ENCODE measurements at regions not wholly inside any gene's neighbourhood (a gene's known extent, or its start where the extent isn't known, plus 50 kb on each side); places are given as distances from the start of the nearest gene placed in this dataset.

DNA sequence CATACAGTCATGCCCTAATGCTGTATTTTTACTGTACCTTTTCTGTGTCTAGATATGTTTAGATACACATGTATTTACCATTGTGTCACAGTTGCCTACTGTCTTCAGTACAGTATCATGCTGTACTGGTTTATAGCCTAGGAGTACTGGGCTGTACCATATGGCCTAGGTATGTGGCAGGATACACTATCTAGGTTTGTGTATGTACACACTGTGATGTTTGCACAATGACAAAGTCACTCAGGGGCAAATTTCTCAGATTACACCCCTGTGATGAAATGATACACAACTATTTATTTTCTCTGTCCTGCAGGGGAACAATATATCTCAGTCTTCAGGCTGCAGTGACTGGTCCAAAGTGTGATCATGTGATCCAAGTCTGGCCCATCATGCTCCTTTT lies 1076.1 kb downstream of the VRK1 start:
- no peak for DNase-seq (ENCODE audit: low spot score)

DNA sequence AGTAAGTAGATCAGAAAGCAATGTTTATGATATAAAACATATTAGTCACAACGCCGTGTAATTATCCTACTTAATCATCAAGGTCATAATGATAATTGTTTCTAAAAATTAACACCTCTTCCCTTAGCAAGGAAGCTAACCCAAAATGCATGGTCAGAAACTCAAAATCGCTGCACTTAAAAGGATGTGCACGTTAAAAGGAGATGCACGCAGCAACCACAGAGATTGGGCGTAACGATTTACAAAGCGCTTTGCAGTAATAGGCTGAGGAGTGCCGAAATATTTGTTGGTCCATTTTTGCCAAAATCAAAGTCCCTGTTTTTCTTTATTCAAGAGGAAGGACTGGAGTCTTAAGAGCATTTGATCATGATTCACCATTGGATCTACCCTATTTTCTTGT lies 1077.2 kb downstream of the VRK1 start:
- DNase-seq (ENCODE audit: low spot score) = no peak

DNA sequence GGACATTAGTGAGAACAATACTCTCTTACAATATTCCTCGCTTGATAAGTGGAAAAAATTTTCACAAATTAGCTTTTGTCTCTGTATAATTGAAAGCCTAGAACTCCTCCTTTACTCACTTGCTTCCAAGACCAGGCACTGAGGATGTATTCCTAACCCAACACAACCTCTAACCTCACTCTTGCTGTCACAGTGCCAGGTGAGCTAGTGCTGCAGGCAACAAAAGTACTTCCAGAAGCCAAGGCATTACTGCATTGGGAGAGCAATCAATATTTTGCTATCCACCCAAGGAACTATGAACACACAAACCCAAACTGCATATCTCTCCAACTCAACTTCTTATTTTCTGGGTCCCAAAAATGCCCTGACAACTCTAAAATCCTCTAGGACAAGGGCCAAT lies 1081.0 kb downstream of the VRK1 start:
- no peak for DNase-seq (ENCODE audit: low spot score)

DNA sequence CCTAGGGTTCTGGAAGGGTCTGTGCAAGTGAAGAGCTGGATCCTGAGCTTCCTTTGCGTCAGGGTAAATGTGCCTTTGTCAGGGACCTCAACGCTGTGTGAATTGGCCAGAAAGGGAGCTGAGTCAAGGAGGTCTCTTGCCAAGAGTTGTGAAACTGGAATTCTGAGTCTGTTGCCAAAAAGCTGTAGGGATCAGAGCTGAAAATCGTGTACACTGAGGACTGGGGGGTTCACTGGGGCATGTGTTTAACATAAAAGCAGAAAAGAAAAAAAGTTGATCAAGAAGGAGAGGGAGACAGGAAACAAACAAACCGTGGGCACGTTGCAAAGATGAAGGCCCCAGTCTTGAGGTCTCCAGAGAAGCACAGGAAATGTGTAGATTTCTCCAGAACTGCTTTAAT lies 1081.5 kb downstream of the VRK1 start:
- DNase-seq (ENCODE audit: low spot score) = peak; percentile 38

DNA sequence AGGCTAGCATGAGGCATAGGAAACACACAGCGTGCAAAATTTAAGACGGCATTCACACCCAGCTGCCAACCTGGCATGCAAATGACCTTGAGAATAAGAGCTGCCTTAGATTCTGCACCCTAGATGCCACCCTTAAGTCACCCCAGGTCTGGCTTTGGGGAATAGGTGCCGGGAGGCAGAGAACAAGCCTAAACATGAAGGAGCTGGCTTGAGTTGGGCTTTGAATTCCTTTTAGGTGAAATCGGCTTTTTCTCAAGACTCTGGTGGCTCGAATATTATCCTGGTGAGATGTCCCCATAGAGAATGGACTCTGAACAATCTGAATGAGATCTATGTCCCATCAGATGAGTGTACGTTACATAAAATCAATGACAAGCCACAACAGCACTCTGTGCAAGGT lies 1090.5 kb downstream of the VRK1 start:
- no peak for DNase-seq (ENCODE audit: low spot score)

DNA sequence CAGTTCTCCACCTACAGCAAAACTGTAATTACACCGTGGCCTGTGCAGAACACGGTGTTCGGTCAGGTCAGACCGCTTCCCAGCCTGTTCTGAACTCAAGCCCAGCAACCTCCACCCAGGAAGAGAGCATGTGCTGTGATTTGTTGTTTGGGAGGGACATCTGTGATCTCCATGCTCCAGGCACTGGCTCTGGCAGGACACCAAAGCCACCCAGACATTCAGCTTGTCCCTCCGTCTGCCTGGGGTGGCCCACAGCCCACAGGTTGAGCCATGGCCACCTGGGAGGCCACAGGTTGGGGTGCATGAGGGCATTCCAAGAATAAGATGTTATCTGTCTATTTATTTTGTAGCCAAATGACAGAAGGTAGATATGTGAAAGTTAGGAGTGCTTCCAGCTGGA lies 1091.1 kb downstream of the VRK1 start:
- peak; percentile 12 for DNase-seq (ENCODE audit: low spot score)

DNA sequence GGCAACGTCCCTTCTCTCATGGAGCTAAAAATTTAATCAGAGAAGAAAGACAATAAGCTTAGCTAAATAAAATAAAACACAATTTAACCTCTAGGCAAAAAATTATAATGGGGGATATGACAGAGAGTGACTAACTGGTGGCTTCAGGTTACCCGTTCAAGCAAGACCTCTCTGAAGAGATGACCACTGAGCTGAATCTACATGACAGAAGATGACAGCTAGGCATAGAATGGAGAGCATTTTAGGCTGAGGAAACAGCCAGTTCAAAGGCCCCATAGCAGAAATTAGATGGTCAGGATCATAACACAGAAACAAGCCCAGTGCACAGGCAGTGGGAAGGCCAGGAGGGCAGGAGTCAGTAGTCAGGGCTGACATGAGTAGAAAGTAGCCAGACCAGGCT lies 1094.3 kb downstream of the VRK1 start:
- no peak for DNase-seq (ENCODE audit: low spot score)

DNA sequence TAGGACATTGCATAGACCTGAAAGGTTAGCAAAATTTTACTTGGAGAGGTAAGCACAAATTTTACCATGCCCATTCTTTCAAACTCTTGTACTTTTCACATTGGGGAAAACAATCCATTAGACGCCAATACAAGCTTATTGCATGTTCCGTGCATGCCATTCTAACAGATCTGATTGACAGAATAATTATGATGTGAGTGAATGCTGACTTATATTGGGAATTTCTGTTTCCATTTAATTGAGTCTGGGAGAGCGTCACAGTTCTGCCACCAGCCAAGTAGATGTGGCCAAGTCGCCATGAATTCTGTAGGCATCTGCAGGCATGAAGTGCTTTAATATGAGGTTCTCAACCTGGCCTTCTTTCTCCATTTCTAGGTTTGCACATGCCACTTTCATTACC lies 1097.4 kb downstream of the VRK1 start:
- no peak for DNase-seq (ENCODE audit: low spot score)

DNA sequence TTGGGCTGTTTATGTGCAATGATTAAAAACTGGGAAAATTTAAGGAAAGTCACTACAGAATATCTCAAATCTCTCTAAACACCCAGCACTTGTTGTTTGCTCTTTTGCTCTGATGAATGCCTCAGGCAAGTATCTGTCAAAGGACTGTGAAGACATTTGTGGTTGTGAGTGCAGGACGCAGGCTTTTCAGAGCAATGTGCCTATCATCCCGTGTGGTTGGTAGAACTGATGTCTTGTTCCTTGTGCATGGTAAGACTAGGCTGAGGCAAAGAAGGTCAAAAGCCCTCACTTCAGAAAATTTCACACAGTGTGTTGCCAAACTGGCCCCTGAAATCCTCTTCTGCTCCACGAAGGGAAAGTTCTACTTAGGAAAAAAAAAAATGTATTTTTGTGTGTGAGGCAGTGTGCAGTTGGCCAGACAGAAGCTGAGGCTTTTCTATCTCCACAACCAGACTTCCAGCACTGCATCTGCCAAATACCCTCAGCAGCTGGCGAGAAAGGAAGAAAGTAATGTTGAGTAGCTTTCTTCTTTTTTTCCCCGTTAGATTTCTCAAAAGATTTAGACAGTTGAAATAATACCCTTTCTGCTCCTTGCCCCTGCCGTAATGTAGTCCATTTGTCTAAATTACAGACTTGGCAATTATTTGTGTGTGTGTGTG lies 1103.1 kb downstream of the VRK1 start:
- DNase-seq (ENCODE audit: low spot score) = no peak

DNA sequence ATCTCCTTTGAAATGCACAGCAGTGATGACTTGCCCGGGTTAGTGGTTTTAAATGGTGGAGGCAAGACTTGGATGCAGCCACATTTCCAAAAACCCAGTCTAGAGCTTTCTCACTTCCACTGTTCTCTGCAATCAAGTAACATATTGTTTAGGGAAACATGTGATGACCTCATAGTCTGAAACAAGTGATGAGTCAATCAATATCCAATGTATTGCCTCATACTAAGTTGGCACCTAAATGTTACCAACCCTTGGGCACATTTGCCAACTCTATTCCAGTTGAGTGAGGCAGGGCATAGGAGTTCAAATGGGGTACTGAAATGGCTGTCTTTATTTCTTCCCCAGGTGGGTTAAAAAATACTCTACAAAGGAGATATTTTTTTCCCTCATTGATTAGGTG lies 1105.4 kb downstream of the VRK1 start:
- DNase-seq (ENCODE audit: low spot score) = no peak

DNA sequence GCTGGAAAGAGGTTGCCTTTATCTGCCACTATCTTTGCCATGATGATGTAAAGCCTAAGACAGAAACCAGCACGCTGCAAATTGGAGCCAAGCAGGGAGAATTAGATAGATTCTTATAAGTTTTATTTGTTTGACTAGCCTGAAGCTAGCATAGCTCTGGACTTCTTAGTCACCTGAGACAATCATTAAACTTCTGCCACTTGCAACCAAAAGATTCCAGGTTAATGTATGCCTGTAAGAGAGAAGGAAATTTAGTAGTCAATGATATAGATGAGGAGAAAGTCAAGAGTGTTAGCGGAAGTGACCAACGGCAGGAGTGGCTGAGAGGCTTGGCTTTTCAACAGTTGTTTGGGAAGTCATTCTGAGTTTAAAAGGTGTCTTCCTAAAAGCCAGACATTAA lies 1106.6 kb downstream of the VRK1 start:
- no peak for DNase-seq (ENCODE audit: low spot score)

DNA sequence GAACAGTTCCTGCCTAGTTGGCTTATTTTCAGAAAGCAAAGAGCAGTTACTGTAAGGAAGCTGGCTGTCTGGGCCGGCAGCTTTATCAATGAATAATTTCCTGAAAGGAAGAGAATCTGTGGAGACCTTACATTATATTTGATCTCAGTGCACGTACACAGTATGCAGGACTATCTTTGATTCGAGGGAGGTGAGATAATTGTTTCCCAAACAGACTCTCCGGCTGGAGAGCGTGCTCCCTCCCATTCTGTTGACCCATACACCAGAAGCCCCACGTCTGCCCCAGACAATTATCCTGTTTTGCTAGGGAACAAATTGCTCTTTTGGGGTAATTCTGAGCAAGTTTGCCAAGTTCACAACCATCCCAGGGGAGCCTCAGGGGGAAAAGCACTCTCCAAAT lies 1115.0 kb downstream of the VRK1 start:
- no peak for DNase-seq (ENCODE audit: low spot score)

DNA sequence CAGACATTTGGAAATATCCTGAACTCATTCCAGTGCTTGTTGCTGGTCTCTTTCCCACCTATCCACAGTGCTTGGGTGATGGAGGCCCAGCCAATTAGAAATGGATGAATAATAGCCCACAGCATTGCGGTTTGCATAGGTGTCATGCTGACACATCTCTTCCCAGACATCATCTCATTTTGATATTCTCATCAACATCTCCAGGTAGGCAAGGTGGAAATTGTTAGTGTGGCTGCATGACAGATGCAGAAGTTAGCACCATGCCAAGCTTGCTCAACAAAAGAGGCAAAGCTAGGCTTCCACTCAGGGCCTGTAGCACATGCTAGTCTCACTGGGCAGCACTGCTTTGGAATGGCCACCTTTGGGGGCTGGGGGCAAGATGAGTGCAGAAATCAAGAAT lies 1118.9 kb downstream of the VRK1 start:
- DNase-seq (ENCODE audit: low spot score) = no peak

DNA sequence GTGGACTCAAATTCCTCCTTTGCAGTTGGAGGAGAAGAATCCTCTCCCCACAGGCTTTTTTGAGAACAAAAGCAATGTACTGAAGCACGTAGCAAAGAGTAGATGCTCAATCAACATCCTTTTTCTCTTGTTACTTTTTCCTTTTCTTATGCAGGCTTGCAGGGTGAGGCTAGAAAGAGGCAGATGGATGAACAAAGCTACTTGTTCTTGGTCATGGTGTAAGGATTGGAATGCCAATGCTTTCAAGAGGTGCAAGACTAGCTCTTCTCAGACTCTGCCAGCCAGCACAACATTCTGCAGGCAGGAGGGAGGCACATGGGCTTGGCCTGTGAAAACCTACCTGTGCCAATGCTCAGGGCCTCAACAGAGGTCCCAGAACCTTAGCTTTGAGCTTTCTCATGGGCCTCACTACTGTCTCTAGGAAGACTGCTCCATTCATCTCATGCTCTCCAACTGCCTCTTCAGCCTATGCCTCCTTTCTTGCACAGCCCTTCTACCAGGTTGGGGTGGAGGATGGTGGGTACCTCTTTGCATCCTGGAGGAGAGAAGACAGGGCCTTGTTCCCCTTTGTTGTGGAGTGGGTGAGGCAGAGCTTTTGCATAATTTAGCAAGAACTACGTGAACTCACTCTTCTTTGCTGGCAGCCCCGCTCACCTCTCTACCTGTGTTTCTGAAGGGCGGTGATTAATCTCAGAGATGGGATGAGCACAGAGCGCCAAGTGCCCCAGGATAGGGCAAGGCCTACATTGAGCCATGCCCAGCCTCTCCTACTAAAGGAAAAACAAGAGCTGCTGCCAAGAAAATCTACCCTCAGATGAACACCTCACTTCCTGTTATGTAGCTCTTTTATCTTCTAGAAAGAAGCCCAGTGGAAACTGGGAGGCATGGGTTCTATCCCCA lies 1119.7 kb downstream of the VRK1 start:
- DNase-seq (ENCODE audit: low spot score) = no peak

DNA sequence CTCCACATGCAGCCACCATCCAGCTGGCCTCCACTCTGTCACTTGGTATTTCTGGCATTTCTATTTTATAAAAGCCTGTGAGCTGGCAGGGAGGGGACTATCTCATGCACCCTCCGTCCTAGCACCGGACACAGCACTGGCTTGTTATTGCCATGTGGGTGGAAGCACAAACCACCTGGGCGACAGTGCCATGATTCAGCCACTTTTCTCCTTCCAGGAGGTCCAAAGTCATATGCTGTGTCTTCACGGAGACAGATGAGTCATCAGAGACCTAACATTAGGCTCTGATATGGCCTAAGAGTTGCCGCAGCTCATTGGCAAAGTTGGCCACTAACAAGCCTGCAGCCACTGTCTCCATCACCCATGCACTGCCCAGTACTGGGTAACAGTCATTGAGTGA lies 1123.0 kb downstream of the VRK1 start:
- no peak for DNase-seq (ENCODE audit: low spot score)

DNA sequence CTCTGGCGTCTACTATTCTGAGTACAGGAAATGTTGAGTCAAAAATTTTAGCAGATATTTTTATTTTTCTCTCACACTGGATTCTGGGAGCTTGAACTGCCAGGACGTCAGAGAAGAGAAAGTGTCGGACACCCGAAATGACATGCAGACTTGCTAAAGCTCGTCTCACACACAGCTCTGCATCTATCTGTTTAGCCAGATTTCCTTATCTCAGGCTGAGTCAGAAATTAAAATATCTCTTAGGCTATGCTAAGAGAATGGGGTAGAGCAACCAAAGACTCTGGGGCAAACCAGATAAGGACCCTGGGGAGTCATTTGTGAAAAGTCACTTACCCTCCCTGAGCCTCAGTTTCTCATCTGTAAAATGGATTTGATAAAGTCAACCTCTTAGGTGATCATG lies 1124.1 kb downstream of the VRK1 start:
- no peak for DNase-seq (ENCODE audit: low spot score)

DNA sequence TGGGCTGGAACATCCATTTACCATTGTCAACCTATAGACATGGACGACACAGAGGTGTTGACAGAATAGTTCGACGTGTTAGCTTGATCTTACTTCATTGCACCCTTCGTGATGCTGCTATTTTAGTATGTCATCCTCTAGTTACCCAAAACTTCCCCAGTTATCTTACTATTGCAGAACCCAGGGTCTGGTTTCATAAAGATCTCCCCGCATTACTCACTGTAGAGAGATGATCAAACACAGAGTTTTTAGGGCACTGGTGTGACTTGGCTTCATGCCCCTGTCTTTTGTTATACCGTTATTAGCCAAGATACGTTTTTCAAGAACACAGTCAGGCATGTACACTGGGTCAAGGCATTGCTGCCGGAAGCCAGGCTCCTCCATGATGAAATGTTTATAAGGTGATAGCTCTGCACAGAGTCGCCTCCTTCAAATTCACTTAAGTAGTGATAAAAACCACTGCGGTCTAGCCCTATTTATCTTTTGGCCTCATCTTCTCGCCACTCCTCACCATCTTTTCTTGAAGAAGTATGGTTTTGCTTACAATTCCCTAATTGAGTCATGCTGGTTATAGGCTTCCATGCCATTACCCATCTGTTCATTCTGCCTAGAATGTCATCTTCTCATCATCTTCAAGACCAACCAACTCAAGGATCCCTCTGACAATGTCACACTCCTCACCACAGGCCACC lies 1127.9 kb downstream of the VRK1 start:
- no peak for DNase-seq (ENCODE audit: low spot score)

DNA sequence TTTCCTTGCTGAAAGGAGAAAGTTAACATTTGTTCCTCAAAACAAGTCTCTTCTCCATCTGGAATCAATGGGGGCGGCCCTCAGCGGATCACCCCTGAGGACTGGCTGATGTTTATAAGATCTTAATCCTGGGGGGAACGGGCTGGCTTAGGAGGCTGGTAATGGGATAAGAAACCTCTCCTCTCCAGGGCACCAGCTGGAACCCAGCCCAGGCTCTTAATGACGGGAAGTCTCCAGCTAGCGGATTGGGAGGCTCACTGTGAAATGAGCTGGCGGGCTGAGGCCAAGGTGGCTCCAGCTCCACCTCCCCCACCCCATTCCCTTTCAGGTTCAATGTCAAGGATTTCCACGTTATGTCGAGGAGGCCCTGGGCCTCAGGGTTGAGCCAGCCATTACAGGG lies 1133.0 kb downstream of the VRK1 start:
- DNase-seq (ENCODE audit: low spot score) = no peak

DNA sequence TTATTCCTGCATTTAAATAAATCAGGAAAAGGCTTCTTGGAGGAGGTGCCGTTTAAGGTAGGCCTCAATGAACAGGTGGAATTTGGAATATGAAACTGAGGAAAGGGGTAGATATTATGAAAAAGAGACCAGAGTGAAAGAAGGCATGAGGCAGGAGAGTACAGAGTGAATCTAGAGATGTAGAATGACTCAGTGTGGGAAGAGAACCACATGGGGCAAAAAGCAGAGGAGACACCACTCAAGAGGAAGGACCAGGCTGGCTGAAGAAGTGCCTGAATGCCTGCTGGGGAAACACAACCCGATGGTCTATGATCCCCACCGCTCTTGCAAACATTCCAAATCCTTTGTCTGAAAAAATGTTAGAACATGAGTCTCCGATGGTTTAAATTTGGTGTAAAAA lies 1134.1 kb downstream of the VRK1 start:
- DNase-seq (ENCODE audit: low spot score) = no peak

DNA sequence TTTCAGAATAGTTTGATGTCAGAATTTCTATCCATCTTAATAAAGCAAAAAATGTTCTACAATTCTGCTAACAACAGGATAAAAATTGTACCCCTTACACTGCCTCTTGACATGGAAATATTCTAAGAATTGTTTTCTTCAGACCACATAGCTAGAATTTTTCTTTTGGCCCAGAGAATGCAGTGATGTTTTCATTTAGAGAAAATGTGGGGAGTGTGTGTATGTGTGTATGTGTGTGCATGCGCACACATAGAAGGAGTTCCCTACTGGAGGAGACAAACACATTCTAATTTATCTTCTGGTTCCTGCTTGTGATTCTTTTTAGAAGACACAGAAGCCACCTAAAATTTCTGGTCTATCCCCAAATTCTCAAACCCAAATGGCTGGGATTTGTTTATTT lies 1145.7 kb downstream of the VRK1 start:
- DNase-seq (ENCODE audit: low spot score) = no peak

DNA sequence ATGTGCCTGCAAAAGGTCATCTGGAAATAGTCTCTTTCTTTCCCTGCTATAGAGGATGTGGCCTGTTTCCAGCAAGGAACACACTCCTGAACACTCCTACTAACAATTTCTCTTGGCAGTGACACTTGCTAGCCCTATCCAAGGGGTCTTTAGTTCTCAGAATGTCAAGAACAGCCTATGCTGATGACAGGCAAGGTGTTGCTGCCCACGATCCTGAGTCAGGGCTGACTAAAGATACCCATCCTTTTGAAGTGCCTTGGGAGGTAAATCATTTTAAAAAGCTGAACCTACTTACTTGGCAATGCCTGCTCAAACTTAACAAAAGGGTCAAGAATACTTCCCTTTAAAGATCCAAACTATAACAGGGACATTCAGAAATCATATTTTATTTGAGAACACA lies 1146.4 kb downstream of the VRK1 start:
- DNase-seq (ENCODE audit: low spot score) = no peak

DNA sequence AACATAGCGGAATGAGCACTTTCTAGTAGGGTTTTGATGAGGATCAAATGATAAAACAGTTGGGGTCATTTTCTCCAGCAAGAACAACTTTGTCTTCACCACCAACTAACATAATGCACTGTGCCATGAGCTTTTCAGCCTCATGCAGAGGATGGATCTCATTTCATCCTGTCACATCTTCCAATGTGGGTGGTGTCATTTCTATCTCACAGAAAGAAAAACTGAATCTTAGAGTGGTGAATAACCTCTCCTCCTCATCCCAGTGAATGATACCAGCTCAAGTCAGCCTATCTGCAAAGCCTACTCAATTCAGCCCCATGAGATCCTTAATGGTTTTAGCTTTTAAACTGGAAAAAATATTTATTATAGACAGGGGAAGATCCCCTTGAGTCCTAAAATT lies 1147.2 kb downstream of the VRK1 start:
- no peak for DNase-seq (ENCODE audit: low spot score)

DNA sequence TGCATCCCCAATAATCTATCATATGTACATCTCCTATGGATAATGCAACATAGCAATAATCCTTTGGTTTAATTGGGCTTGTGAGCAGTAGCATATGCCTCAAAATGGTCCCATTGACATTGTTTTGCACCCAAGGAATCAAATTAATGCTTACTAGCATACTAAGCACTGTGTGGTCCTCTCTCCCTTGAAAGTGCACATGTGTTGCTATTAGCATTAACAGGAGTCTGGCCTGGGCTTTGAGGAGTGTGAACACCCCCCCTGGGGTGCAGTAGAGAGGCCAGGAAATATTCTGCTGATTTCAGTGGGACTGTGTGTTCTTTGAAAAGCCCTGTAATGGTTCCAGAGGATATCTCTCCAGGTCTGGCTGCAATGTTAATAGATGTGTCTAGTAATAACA lies 1148.4 kb downstream of the VRK1 start:
- no peak for DNase-seq (ENCODE audit: low spot score)
